Iris pigment epithelial cell (primary cell): ENCODE measurements at regions not wholly inside any gene's neighbourhood (a gene's known extent, or its start where the extent isn't known, plus 50 kb on each side); places are given as distances from the start of the nearest gene placed in this dataset.
"Not testable (repeated sequence)": the region's sequence is repeated elsewhere in the genome, so short reads cannot be mapped to it uniquely, and the experiment has no call there.

Experiments used
- DNase-seq: peaks from one replicate; pipeline ENCODE4 v3.0.0-alpha.2; 2011; ENCODE audit warnings: low read depth

GRCh38 chr20:30669330-30670029 lies 588.0 kb upstream of the DEFB115 start:
- not testable (repeated sequence) for DNase-seq

GRCh38 chr20:30671120-30671519 lies 586.3 kb upstream of the DEFB115 start:
- DNase-seq: not testable (repeated sequence)

- not testable (repeated sequence) for DNase-seq
Measured at GRCh38 chr20:30675988-30676564, 581.4 kb upstream of the DEFB115 start.

- DNase-seq: not testable (repeated sequence)
Measured at GRCh38 chr20:30682236-30682635, 575.2 kb upstream of the DEFB115 start.

GRCh38 chr20:30712861-30713260 lies 544.6 kb upstream of the DEFB115 start:
- not testable (repeated sequence) for DNase-seq

GRCh38 chr20:30719415-30720199 lies 537.9 kb upstream of the DEFB115 start:
- DNase-seq: not testable (repeated sequence)

GRCh38 chr20:30723511-30723910 lies 534.0 kb upstream of the DEFB115 start:
- not testable (repeated sequence) for DNase-seq

GRCh38 chr20:30723934-30724687 lies 533.4 kb upstream of the DEFB115 start:
- not testable (repeated sequence) for DNase-seq

GRCh38 chr20:30724688-30725074 lies 532.8 kb upstream of the DEFB115 start:
- not testable (repeated sequence) for DNase-seq

- not testable (repeated sequence) for DNase-seq
Measured at GRCh38 chr20:30725188-30725587, 532.3 kb upstream of the DEFB115 start.

- DNase-seq: not testable (repeated sequence)
Measured at GRCh38 chr20:30728271-30728885, 529.1 kb upstream of the DEFB115 start.
